NCI-H2107 treated with DMSO at 0.1 percent for 48 hours (cell line): ENCODE measurements at regions not wholly inside any gene's neighbourhood (a gene's known extent, or its start where the extent isn't known, plus 50 kb on each side); places are given as distances from the start of the nearest gene placed in this dataset.
A peak's percentile ranks its signal among the peaks of the same experiment; 100 is the strongest.

ENCODE experiments used
- DNase-seq: peaks from one replicate; lab custom pipeline; 2025; ENCODE audit not compliant: unreplicated experiment; lab: John Stamatoyannopoulos, UW

- DNase-seq = peak; percentile 43
Observed at GRCh38 chr5:160508780-160509361, 87.2 kb downstream of the PTTG1 start.

- DNase-seq = no peak
Observed at GRCh38 chr5:160511280-160511929, 89.8 kb downstream of the PTTG1 start.
